GM06990 (cell line): ENCODE measurements at regions not wholly inside any gene's neighbourhood (a gene's known extent, or its start where the extent isn't known, plus 50 kb on each side); places are given as distances from the start of the nearest gene placed in this dataset.

Experiments
- DNase-seq: peaks from one replicate; pipeline ENCODE4 v3.0.0-alpha.2; 2011; ENCODE audit not compliant: insufficient read length; ENCODE audit errors: extremely low read depth
- H3K27me3 ChIP-seq: replicated peaks from 2 replicates; pipeline ENCODE4 v1.6.0; 2011; ENCODE audit warnings: low read length; ENCODE audit not compliant: control insufficient read depth, insufficient read depth
- H3K36me3 ChIP-seq: 2 replicates; pipeline ENCODE4 v1.5.1; 2011; ENCODE audit warnings: low read length; ENCODE audit not compliant: control insufficient read depth, insufficient read depth
- H3K4me3 ChIP-seq: replicated peaks from 2 replicates; pipeline ENCODE4 v1.5.1; 2011; ENCODE audit warnings: low read depth, mild to moderate bottlenecking, control low read depth, low read length
- TF ChIP-seq, protein P1 (sequence below): IDR thresholded peaks from 2 replicates; pipeline ENCODE4 v1.5.1; 2011; ENCODE audit warnings: low read length, control low read depth, mild to moderate bottlenecking, inconsistent platforms; ENCODE audit not compliant: insufficient read depth, poor library complexity, severe bottlenecking

DNA sequence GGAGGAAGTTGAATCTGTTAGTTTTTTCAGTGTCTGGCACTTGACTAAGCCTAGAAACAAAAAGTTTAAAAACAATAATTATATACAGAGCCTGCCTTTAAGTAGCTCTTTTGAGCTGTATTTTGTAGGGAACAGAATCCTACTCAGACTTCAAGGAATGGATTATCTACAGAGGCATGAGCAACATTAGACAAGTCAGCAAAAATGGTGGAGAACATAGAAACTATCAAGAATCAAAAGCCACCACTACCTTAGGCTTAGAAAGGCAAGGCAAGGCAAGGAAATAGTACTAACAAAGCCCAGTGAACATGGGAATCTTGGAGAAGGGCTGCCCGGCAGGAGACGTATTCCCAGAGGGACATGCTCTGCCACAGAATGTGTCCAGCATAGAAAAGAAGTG, 353.6 kb upstream of the FAT3 start:
- no peaks in the 10 kb centered on the region for H3K36me3 ChIP-seq
- no peaks in the 10 kb centered on the region for H3K27me3 ChIP-seq
- no peak for DNase-seq
- H3K4me3 ChIP-seq, result no peak overlapping the region
- TF ChIP-seq, protein P1, sequence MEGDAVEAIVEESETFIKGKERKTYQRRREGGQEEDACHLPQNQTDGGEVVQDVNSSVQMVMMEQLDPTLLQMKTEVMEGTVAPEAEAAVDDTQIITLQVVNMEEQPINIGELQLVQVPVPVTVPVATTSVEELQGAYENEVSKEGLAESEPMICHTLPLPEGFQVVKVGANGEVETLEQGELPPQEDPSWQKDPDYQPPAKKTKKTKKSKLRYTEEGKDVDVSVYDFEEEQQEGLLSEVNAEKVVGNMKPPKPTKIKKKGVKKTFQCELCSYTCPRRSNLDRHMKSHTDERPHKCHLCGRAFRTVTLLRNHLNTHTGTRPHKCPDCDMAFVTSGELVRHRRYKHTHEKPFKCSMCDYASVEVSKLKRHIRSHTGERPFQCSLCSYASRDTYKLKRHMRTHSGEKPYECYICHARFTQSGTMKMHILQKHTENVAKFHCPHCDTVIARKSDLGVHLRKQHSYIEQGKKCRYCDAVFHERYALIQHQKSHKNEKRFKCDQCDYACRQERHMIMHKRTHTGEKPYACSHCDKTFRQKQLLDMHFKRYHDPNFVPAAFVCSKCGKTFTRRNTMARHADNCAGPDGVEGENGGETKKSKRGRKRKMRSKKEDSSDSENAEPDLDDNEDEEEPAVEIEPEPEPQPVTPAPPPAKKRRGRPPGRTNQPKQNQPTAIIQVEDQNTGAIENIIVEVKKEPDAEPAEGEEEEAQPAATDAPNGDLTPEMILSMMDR, result no peak

DNA sequence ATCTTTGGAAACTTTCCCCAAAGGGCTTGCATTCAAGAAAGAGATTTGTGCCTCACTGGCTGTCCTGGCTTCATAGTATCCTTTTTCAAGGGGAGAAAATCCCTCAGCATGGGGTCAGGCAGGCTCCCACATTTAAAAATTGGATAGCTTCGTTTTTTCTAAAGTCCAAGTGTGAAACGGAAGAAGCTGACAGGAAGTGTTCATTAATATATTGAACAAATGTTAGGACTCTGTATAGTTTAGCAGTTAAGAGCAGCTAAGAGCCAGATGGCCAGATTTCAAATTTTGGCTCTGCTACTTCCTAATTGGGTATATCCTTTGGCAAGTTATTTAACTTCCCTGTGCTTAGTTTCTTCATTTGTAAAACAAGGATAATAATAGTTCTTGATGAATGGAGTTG, 354.9 kb upstream of the FAT3 start:
- H3K36me3 ChIP-seq, result no peaks in the 10 kb centered on the region
- no peaks in the 10 kb centered on the region for H3K27me3 ChIP-seq
- TF ChIP-seq, protein P1, result no peak
- no peak for DNase-seq
- H3K4me3 ChIP-seq, result no peak overlapping the region

DNA sequence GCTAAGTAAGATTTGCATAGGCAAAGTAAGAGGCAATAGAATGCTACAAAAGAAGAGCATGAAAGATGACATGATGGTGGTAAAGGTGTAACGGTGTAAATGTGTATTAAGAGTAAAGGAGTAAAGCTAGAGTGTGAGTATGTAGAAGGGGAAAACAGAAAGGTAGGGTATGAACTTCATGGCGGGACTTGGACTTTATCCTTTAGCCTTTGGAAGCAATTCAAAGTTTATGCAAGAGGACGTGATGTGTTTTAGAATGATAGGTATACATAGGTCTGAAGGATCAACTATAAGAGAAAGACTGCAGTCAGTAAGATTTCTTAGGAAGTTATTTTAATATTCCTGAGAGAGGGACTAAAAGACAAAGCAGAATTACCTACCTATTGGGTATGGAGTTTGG, 358.0 kb upstream of the FAT3 start:
- TF ChIP-seq, protein P1, result no peak
- H3K27me3 ChIP-seq, result no peaks in the 10 kb centered on the region
- no peak overlapping the region for H3K4me3 ChIP-seq
- no peak for DNase-seq
- H3K36me3 ChIP-seq, result no peaks in the 10 kb centered on the region

DNA sequence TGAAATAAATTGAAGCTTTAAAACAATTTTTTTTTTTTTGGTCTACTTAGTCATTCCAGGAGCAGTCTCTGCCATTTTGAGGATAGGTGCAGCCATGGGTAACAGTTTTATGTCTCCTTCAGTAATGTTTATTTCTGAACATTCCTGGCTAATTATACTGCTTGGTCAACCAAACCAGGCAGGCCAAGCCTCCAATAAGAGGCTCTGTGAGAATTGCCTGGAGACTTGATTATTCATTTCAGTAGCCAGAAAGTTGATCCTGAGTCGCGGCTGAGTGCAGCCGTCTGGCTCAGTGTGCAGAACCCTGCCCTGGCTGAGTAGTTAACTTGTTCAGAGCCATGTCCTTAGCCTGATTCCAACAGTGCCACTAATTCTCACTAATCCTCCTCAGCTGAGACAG, 364.0 kb upstream of the FAT3 start:
- no peak for DNase-seq
- Histone ChIP-seq H3K4me3 (no peak overlapping the region), H3K36me3 (no peaks in the 10 kb centered on the region), H3K27me3 (no peaks in the 10 kb centered on the region)
- TF ChIP-seq, protein P1, result no peak

DNA sequence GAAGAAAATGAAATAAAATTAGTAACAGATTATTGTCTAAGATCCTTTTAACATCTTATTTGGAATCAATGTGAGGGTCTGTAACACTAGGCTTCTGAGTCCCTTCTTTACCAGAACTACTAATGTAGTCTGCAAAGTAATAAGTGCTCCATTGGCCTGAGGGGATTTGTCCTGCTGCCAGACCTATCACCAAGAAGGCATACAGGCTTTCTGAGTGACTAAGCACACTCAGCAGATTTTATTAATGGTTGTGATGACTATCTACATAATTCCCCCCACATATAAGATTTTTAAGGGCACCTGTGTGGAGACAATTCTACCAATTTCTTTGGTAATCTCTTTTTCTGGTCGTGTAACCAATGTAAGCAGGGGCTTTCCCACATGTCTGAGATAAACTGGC, 365.0 kb upstream of the FAT3 start:
- Histone ChIP-seq H3K36me3 (no peaks in the 10 kb centered on the region), H3K27me3 (no peaks in the 10 kb centered on the region), H3K4me3 (no peak overlapping the region)
- TF ChIP-seq, protein P1, result no peak
- no peak for DNase-seq

DNA sequence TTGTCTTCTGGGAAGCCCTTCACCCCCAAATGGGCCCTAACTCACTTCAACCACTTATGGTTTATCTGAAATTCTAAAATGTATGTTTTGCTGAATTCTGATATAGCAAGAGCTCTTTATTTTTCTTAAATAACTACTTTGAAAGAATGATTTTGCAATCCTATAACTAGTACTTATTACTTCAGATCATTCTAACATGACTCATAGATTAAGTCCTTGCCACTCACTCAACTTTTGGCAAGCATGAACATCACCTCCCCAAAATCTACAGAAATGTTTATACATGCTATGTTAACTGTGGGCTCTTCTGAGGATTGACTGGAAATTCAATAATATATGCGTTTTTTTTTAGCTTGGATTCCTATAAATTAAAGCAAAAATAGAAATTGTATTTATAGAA, 367.4 kb upstream of the FAT3 start:
- TF ChIP-seq, protein P1, result no peak
- no peaks in the 10 kb centered on the region for H3K36me3 ChIP-seq
- H3K4me3 ChIP-seq, result no peak overlapping the region
- no peaks in the 10 kb centered on the region for H3K27me3 ChIP-seq
- DNase-seq, result no peak
